ENCODE measurements at regions not wholly inside any gene's neighbourhood (a gene's known extent, or its start where the extent isn't known, plus 50 kb on each side); places are given as distances from the start of the nearest gene placed in this dataset.

DNA sequence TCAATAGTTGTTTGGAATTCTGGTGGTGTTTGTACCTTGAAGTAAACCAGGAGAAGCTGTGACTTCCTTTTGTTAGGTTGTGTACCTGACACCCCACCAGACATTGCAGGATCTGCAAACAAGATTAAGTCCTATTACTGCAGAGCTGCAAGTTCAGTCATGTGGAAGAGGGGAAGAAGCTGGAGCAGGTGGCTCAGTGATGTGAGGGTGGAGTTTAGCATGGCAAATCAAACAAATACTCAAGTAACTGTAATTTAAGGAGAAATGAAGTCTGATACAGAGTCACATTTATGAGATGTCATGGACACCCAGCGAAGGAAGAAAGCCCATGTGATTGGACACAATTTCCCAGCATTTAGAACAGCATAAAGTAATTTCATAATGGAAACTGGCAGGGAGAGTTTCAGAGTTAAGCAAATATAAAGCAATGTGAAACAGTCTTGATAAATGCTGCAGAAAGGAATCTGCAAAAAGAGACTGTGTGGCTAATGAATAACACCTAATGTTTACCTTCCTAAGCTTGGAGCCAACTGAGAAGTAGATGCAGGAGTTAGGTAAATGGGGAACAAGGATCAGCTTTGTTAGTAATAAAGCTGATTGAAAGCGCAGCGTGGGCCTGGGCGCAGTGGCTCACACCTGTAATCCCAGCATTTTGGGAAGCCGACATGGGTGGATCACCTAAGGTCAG lies 249.1 kb downstream of the GBA3 start:
- DNase-seq, result no peak
- ChIA-PET POLR2A (no interaction called here), CTCF (no interaction called here)
- Histone ChIP-seq H3K27ac (ENCODE audit: low read length) (no peak overlapping the region), H3K4me1 (ENCODE audit: control insufficient read depth in 1 of 2, extremely low read depth in 1 of 2, insufficient read depth in 2 of 2, low read length in 2 of 2) (no peaks in the 10 kb centered on the region), H3K4me3 (ENCODE audit: control insufficient read depth in 1 of 2, extremely low read depth in 1 of 2, low read length in 1 of 2) (no peak overlapping the region), H3K36me3 (ENCODE audit: control insufficient read depth in 2 of 2, extremely low read depth in 1 of 2, insufficient read depth in 1 of 2, low read length in 1 of 2) (no peaks in the 10 kb centered on the region), H3K9me3 (no peaks in the 10 kb centered on the region), H3K27me3 (replicated peaks in 1 of 2; ENCODE audit: control insufficient read depth in 2 of 2, extremely low read depth in 1 of 2, insufficient read depth in 2 of 2, low read length in 1 of 2) (no peaks in the 10 kb centered on the region)
- Mint-ChIP-seq H3K36me3 (no peaks in the 10 kb centered on the region), H3K9me3 (peaks cover 3 to 7% (median 4%) of the 10 kb centered on the region in 3 donors), H3K4me3 (no peak overlapping the region), H3K27me3 (peaks cover 0 to 3% of the 10 kb centered on the region in 2 donors), H3K4me1 (no peaks in the 10 kb centered on the region), H3K27ac (no peak overlapping the region)
- WGBS (ENCODE audit: insufficient coverage), result 93% methylated on average over 4 of the region's 5 CpGs
- ATAC-seq (replicated peaks in 1 of 4), result no peak

DNA sequence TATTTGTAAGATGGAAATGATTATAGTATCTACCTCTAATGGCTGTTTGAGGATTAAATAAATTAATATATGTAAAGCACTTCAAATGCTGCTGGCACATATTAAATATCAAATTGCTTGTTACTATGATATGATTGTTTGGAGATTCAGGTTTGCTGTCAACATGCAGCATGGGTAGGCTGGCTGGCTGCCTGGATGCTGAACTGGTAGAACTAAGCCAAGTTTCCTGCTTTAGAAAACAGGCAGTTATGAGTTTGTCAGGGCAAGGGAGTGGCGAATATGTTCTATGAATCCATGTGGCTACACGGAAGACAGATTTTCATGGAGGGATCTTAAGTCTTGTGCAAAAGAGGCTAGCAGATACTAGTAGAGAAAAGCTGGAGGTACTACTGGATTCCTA lies 239.6 kb downstream of the GBA3 start:
- 71% methylated on average over 2 of the region's 2 CpGs for WGBS (ENCODE audit: insufficient coverage)
- H3K36me3 Mint-ChIP-seq, result no peaks in the 10 kb centered on the region

DNA sequence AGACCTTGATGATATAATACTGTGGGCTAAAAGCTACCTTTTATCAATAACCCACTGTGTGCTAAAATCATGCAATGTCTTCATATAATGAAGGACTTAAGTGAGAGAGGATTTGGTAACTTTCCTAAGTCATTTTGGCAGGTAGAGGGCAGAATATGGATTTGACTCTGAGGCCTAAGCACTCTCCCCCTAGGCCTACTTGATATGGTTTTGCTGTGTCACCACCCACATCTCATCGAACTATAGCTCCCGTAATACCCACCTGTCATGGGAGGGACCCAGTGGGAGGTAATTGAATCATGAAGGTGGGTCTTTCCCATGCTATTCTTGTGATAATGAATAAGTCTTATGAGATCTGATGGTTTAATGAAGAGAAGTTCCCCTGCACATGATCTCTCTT lies 229.7 kb downstream of the GBA3 start:
- DNase-seq, result no peak
- ChIA-PET POLR2A (no interaction called here), CTCF (no interaction called here)
- no peaks in the 10 kb centered on the region for H3K9me3 ChIP-seq
- H3K4me1 ChIP-seq (ENCODE audit: control insufficient read depth in 1 of 2, extremely low read depth in 1 of 2, insufficient read depth in 2 of 2, low read length in 2 of 2), result no peaks in the 10 kb centered on the region
- Mint-ChIP-seq H3K27ac (no peak overlapping the region), H3K36me3 (no peaks in the 10 kb centered on the region), H3K9me3 (peaks cover 10 to 13% (median 10%) of the 10 kb centered on the region in 3 donors), H3K4me3 (no peak overlapping the region), H3K27me3 (no peaks in the 10 kb centered on the region), H3K4me1 (no peaks in the 10 kb centered on the region)
- H3K36me3 ChIP-seq (ENCODE audit: control insufficient read depth in 2 of 2, extremely low read depth in 1 of 2, insufficient read depth in 1 of 2, low read length in 1 of 2), result no peaks in the 10 kb centered on the region
- H3K4me3 ChIP-seq (ENCODE audit: control insufficient read depth in 1 of 2, extremely low read depth in 1 of 2, low read length in 1 of 2), result no peak overlapping the region
- H3K27ac ChIP-seq (ENCODE audit: low read length), result no peak overlapping the region
- no CpG with 5 or more reads among the region's 2 CpGs for WGBS (ENCODE audit: insufficient coverage)
- ATAC-seq (replicated peaks in 1 of 4), result no peak
- no peaks in the 10 kb centered on the region for H3K27me3 ChIP-seq (replicated peaks in 1 of 2; ENCODE audit: control insufficient read depth in 2 of 2, extremely low read depth in 1 of 2, insufficient read depth in 2 of 2, low read length in 1 of 2)

More for the DNA sequence above, 239.6 kb downstream of the GBA3 start:
- Mint-ChIP-seq H3K9me3 (peaks cover 0 to 3% (median 0%) of the 10 kb centered on the region in 3 donors), H3K27ac (no peak overlapping the region), H3K27me3 (no peaks in the 10 kb centered on the region), H3K4me1 (no peaks in the 10 kb centered on the region), H3K4me3 (no peak overlapping the region)
- H3K27me3 ChIP-seq (replicated peaks in 1 of 2; ENCODE audit: control insufficient read depth in 2 of 2, extremely low read depth in 1 of 2, insufficient read depth in 2 of 2, low read length in 1 of 2), result no peaks in the 10 kb centered on the region
- CTCF ChIA-PET, result no interaction called here
- H3K4me3 ChIP-seq (ENCODE audit: control insufficient read depth in 1 of 2, extremely low read depth in 1 of 2, low read length in 1 of 2), result no peak overlapping the region
- ATAC-seq (replicated peaks in 1 of 4), result no peak
- no peaks in the 10 kb centered on the region for H3K36me3 ChIP-seq (ENCODE audit: control insufficient read depth in 2 of 2, extremely low read depth in 1 of 2, insufficient read depth in 1 of 2, low read length in 1 of 2)
- no peaks in the 10 kb centered on the region for H3K4me1 ChIP-seq (ENCODE audit: control insufficient read depth in 1 of 2, extremely low read depth in 1 of 2, insufficient read depth in 2 of 2, low read length in 2 of 2)
- H3K9me3 ChIP-seq, result no peaks in the 10 kb centered on the region
- no peak for DNase-seq
- no peak overlapping the region for H3K27ac ChIP-seq (ENCODE audit: low read length)
- POLR2A ChIA-PET, result no interaction called here

DNA sequence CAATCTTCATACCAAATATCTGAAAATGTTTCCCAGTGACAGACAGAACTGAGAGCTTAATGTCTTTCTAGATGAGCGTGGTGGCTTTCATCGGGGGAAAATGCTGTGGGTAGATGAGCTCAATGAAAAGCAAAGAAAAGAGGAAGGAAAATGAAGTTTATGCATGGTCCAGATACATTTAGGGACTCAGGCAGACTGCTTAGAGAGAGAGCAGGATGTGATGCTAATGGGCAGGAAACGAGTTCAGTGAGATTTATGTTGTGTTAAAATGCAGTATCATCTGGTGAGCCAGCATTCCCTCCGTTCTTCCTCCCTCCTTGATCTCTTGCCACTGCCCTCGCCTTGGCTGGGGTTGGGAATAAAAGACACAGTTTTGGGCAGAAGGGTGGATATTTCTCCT lies 229.2 kb downstream of the GBA3 start:
- Histone ChIP-seq H3K4me1 (ENCODE audit: control insufficient read depth in 1 of 2, extremely low read depth in 1 of 2, insufficient read depth in 2 of 2, low read length in 2 of 2) (no peaks in the 10 kb centered on the region), H3K36me3 (ENCODE audit: control insufficient read depth in 2 of 2, extremely low read depth in 1 of 2, insufficient read depth in 1 of 2, low read length in 1 of 2) (no peaks in the 10 kb centered on the region), H3K4me3 (ENCODE audit: control insufficient read depth in 1 of 2, extremely low read depth in 1 of 2, low read length in 1 of 2) (no peak overlapping the region), H3K9me3 (no peaks in the 10 kb centered on the region), H3K27ac (ENCODE audit: low read length) (no peak overlapping the region), H3K27me3 (replicated peaks in 1 of 2; ENCODE audit: control insufficient read depth in 2 of 2, extremely low read depth in 1 of 2, insufficient read depth in 2 of 2, low read length in 1 of 2) (no peaks in the 10 kb centered on the region)
- ChIA-PET CTCF (no interaction called here), POLR2A (no interaction called here)
- no peak for DNase-seq
- H3K27ac Mint-ChIP-seq, result no peak overlapping the region
- 20% methylated on average over 1 of the region's 5 CpGs for WGBS (ENCODE audit: insufficient coverage)
- H3K4me1 Mint-ChIP-seq, result no peaks in the 10 kb centered on the region
- peaks cover 10 to 13% (median 10%) of the 10 kb centered on the region in 3 donors for H3K9me3 Mint-ChIP-seq
- H3K36me3 Mint-ChIP-seq, result no peaks in the 10 kb centered on the region
- H3K4me3 Mint-ChIP-seq, result no peak overlapping the region
- H3K27me3 Mint-ChIP-seq, result no peaks in the 10 kb centered on the region
- ATAC-seq (replicated peaks in 1 of 4), result no peak

DNA sequence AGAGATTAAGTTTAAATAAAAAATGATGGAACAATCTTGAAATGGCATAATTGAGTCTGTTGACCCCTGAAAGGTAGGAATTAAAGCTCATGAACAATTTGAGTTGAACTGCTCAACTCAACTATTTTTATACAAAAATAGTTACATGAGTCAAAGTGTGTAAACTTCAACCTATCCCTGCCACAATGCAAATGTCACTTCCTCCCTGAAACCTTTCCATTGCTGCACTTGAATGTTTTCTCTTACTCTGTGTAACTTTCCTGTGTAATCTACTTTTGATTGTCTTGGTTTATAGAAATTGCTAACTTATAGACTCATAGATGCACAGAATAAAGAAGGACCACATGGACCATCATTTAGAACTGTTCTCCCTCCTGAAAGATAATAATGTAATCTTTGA lies 218.5 kb downstream of the GBA3 start:
- Histone ChIP-seq H3K4me1 (ENCODE audit: control insufficient read depth in 1 of 2, extremely low read depth in 1 of 2, insufficient read depth in 2 of 2, low read length in 2 of 2) (no peaks in the 10 kb centered on the region), H3K27me3 (replicated peaks in 1 of 2; ENCODE audit: control insufficient read depth in 2 of 2, extremely low read depth in 1 of 2, insufficient read depth in 2 of 2, low read length in 1 of 2) (no peaks in the 10 kb centered on the region), H3K36me3 (ENCODE audit: control insufficient read depth in 2 of 2, extremely low read depth in 1 of 2, insufficient read depth in 1 of 2, low read length in 1 of 2) (no peaks in the 10 kb centered on the region), H3K4me3 (ENCODE audit: control insufficient read depth in 1 of 2, extremely low read depth in 1 of 2, low read length in 1 of 2) (no peak overlapping the region), H3K9me3 (no peaks in the 10 kb centered on the region), H3K27ac (ENCODE audit: low read length) (no peak overlapping the region)
- no peak overlapping the region for H3K27ac Mint-ChIP-seq
- ATAC-seq (replicated peaks in 1 of 4) (no peak), DNase-seq (no peak)
- no peaks in the 10 kb centered on the region for H3K36me3 Mint-ChIP-seq
- ChIA-PET POLR2A (no interaction called here), CTCF (no interaction called here)
- no peaks in the 10 kb centered on the region for H3K4me1 Mint-ChIP-seq
- H3K9me3 Mint-ChIP-seq, result peaks cover 0 to 9% (median 0%) of the 10 kb centered on the region in 3 donors
- no peaks in the 10 kb centered on the region for H3K27me3 Mint-ChIP-seq
- H3K4me3 Mint-ChIP-seq, result no peak overlapping the region

DNA sequence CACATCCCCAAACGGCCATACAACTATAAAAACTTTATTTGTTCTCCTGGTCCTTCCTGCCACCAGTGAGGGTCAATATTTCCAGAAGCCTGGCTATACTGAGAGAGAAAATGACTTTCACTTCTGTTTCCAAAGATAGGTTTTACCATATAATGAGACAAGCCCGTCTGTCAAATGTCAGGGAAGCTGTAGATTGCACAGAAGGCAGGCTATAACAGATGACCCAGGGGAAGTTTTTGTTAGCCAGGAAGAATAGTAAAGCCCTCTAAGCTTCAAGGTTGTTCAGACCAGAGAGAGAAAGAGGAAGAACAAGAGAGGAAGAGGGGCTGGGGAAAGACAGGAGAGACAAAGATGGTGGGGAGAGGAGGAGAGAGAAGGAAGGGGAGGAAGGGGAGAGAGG lies 217.5 kb downstream of the GBA3 start:
- Histone ChIP-seq H3K4me1 (ENCODE audit: control insufficient read depth in 1 of 2, extremely low read depth in 1 of 2, insufficient read depth in 2 of 2, low read length in 2 of 2) (no peaks in the 10 kb centered on the region), H3K4me3 (ENCODE audit: control insufficient read depth in 1 of 2, extremely low read depth in 1 of 2, low read length in 1 of 2) (no peak overlapping the region), H3K9me3 (no peaks in the 10 kb centered on the region), H3K27ac (ENCODE audit: low read length) (no peak overlapping the region), H3K36me3 (ENCODE audit: control insufficient read depth in 2 of 2, extremely low read depth in 1 of 2, insufficient read depth in 1 of 2, low read length in 1 of 2) (no peaks in the 10 kb centered on the region), H3K27me3 (replicated peaks in 1 of 2; ENCODE audit: control insufficient read depth in 2 of 2, extremely low read depth in 1 of 2, insufficient read depth in 2 of 2, low read length in 1 of 2) (no peaks in the 10 kb centered on the region)
- Mint-ChIP-seq H3K9me3 (peaks cover 0 to 11% (median 0%) of the 10 kb centered on the region in 3 donors), H3K4me3 (no peak overlapping the region), H3K27me3 (no peaks in the 10 kb centered on the region), H3K4me1 (no peaks in the 10 kb centered on the region), H3K27ac (no peak overlapping the region), H3K36me3 (no peaks in the 10 kb centered on the region)
- ChIA-PET CTCF (no interaction called here), POLR2A (no interaction called here)
- no peak for ATAC-seq (replicated peaks in 1 of 4)
- DNase-seq, result no peak
- 14% methylated on average over 1 of the region's 2 CpGs for WGBS (ENCODE audit: insufficient coverage)

DNA sequence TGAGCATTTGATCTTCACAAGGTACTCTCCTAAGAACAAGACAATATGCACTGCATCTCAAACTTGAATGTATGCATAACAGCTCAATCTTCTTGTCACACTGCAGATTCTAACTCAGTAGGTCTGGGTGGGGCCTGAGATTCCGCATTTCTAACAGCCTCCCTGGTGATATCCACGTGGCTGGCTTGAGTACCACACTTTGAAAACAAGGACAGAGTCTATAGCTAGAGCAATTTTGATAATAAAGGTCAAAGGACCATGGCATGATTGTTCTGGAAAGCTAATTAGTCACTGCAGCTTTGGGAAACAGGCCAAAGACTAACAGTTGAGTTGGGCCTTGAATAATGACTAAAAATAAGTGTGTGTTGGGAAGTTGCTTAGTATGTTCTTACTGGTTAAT lies 213.3 kb downstream of the GBA3 start:
- H3K4me3 Mint-ChIP-seq, result no peak overlapping the region
- no peak for ATAC-seq (replicated peaks in 1 of 4)
- Histone ChIP-seq H3K9me3 (no peaks in the 10 kb centered on the region), H3K4me1 (ENCODE audit: control insufficient read depth in 1 of 2, extremely low read depth in 1 of 2, insufficient read depth in 2 of 2, low read length in 2 of 2) (no peaks in the 10 kb centered on the region), H3K36me3 (ENCODE audit: control insufficient read depth in 2 of 2, extremely low read depth in 1 of 2, insufficient read depth in 1 of 2, low read length in 1 of 2) (no peaks in the 10 kb centered on the region), H3K27ac (ENCODE audit: low read length) (no peak overlapping the region), H3K4me3 (ENCODE audit: control insufficient read depth in 1 of 2, extremely low read depth in 1 of 2, low read length in 1 of 2) (no peak overlapping the region), H3K27me3 (replicated peaks in 1 of 2; ENCODE audit: control insufficient read depth in 2 of 2, extremely low read depth in 1 of 2, insufficient read depth in 2 of 2, low read length in 1 of 2) (no peaks in the 10 kb centered on the region)
- WGBS (ENCODE audit: insufficient coverage), result 70% methylated on average over 2 of the region's 2 CpGs
- POLR2A ChIA-PET, result no interaction called here
- H3K9me3 Mint-ChIP-seq, result peaks cover 0 to 13% (median 0%) of the 10 kb centered on the region in 3 donors
- H3K27me3 Mint-ChIP-seq, result no peaks in the 10 kb centered on the region
- CTCF ChIA-PET, result no interaction called here
- no peak for DNase-seq
- H3K4me1 Mint-ChIP-seq, result no peaks in the 10 kb centered on the region
- H3K27ac Mint-ChIP-seq, result no peak overlapping the region
- H3K36me3 Mint-ChIP-seq, result no peaks in the 10 kb centered on the region
